Stimulated activated CD8-positive, alpha-beta memory T cell treated with anti-CD3 and anti-CD28 coated beads, Interleukin-15, amount 100 ng/mL, for 4 hours (primary cell): ENCODE measurements at regions not wholly inside any gene's neighbourhood (a gene's known extent, or its start where the extent isn't known, plus 50 kb on each side); places are given as distances from the start of the nearest gene placed in this dataset.
"Not testable (repeated sequence)": the region's sequence is repeated elsewhere in the genome, so short reads cannot be mapped to it uniquely, and the experiment has no call there.

Experiments
- DNase-seq, 2 donors: peaks; one replicate each; pipeline ENCODE4 v3.0.0-alpha.2; 2020; ENCODE audit warnings: low read depth in 2 of 2

GRCh38 chr1:29688471-29689365 lies 452.4 kb downstream of the PTPRU start:
- DNase-seq: no peak

DNA sequence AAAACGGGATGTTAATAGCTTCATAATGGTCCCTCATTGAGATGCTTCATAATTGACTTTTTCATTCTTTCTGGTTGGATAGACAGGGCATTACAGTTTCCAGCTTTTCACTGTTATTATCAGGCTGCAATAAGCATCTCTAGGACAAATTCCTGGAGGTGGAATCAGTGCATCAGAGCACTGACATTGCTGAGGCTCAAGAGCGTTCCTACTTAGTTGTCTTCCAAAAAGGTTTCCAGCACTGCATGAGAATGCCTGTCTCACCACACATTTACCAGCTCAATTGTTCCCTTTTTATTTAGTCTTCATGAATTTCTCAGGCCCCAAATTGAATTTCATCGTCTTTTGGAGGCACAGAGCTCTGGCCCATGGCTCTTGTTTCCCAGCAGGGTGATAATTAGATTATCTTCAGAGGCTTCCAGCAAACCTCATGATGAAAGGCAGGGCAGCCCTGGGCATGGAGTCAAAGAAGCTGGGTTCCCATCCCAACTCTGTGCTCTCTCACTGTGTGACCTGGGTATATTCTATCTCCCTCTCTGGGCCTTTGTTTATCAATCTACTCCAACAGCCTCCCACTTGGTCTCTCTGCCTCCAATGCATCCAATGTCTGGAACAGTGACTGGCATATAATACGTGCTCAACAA lies 451.4 kb downstream of the PTPRU start:
- DNase-seq: no peak

- DNase-seq: no peak
Measured at GRCh38 chr1:29687166-29687565, 450.8 kb downstream of the PTPRU start.

- DNase-seq: no peak
Measured at GRCh38 chr1:29686012-29686930, 449.9 kb downstream of the PTPRU start.

- DNase-seq: no peak
Measured at GRCh38 chr1:29685387-29685786, 449.1 kb downstream of the PTPRU start.

GRCh38 chr1:29684141-29684540 lies 447.8 kb downstream of the PTPRU start:
- DNase-seq: no peak

GRCh38 chr1:29683472-29683871 lies 447.1 kb downstream of the PTPRU start:
- DNase-seq: no peak

DNA sequence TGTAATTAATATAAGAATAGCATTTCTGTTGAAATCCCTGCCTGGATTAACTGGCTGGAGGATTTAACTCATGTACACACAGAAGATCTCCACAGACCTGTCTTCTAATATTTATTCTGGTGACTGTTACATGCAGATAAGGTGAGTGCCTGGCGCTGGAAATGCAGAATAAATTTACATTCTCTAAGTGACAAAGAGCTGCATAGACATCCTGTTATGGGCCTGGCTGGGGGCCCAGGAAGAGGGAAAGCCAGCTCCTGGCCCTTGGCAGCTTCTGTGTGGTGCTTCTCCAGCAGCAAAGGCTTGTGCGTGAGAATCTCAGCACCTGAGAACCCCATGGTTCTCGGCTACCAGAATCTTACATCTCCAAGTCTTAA lies 446.6 kb downstream of the PTPRU start:
- DNase-seq: no peak

DNA sequence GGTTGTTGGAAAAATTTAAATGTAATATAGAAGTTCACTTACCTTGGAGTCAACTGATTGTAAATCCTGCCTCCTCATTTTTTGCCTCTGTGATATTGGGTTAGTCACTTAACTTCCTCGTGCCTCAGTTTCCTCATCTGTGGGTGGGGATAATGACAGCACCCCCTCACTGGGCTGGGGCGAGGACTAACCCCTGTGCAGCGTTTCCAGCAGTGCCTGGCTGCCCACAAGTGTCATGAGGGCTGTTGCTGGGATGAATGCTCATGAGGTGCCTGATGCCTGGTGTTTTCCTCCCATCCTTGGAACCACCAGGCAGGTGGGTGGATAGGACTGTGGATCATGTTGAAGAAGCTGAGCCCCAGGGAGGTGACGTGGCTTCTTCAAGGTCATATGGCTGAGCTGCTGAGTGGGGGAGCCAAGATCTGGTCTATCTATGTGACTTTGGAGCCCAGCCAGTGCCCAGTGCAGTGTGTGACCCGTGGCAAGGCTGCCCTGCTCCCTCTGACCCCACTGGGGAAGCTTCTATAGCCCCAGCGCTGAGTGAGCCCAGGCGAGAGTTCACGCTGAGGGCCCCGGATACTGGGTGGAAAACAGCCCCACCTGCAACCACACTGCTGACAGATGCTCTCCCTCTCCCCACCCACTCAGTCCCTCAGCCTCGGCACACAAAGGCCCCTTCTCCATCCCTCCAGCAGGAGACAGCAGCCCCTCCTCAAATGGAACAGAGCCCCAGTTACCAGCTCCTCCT lies 446.0 kb downstream of the PTPRU start:
- DNase-seq: no peak

GRCh38 chr1:29681416-29681815 lies 445.1 kb downstream of the PTPRU start:
- not testable (repeated sequence) for DNase-seq

GRCh38 chr1:29679828-29680558 lies 443.7 kb downstream of the PTPRU start:
- DNase-seq: no peak

- no peak for DNase-seq
Measured at GRCh38 chr1:29679316-29679715, 443.0 kb downstream of the PTPRU start.

DNA sequence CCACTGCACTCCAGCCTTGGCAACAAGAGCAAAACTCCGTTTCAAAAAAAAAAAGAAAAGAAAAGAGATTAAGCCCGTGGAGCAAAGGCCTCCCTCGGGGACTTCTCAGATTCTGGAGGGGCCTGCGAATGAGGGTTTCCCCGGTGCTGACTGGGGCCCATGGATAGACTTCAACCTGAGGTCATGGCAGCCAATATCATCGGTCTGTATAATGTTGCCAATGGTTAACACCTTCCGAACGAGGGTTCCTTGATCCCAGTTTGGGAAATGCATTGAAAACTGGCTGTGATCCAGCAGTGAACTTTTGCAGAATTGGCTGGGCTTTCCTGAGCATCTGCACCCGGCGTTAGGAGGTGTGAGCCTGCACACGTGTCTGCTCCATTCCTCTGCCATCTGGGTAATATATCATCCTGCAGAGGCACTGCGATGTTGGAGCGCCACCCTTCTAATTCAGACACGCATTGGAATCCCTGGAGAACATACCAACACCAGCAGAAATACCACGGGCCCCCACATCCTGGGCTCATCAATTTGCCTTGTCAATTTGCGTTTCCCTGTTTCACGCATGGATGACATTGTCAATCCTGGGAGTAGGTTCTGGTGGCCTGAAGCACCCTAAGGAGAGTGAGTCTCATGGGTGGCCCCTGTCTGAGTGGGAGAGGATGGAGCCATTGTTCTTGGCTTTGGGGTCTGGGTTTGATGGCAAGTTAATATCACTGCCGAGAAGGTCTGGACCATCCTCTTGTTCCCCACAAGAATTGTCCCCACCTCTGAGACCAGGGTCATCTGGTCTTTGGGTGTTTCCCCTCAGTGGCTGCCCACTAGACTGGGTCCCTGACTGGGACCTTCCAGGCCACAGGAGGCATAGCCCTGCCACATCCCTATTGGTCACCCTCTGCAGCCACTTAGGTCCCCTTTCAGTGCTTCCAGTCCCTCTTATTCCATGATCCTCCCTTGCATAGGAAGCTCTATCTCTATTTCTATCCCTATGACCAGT lies 441.0 kb downstream of the PTPRU start:
- DNase-seq: no peak

DNA sequence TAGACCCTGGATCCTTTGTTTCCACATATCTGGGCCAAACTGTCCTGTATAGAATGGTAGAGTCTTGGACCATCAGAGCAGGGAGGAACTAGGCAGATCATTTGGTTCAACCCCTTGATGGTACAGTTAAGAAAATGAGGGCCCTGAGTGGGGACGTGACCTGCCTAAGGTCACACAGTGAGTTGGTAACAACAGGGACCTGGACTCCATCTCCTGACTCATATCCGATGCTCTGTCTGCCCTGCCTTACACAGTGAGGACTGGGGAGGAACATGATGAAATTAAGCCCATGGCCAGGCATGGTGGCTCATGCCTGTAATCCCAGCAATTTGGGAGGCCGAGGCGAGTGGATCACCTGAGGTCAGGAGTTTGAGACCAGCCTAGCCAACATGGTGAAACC lies 440.2 kb downstream of the PTPRU start:
- DNase-seq: no peak

DNA sequence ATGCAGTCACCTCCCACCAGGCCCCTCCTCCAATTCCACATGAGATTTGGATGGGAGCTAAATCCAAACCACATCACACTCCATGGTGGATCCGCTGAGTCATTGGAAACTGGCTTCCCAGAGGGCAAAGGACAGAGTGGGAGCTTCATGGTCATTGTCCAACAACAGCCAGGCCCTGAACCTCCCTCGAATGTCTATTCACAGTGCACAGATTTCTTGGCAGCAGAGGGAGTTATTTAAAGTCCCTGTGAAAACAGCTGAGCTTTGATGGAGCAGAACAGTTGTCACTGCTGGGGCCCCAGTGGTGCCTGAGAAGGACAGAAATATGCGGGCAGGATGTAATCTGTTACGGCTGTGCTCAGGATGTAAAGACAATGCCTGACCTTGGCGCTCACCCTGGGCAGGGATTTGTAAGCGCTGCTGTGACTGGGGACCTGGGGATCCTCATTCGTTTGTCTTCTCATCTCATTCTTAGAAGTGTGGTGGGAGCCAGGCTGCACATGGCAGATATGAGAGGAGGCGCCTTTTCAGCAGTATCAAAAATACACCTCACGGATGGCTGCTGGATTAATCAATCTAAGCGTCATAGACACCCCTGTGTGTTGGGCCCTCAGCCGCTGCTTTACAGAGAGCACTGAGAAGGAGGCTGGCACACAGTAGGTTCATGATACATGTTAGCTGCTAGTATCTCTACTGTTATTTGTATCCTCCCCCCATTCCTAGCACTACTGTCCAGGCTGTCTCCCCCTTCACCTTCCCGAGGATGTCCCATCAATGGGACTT lies 439.4 kb downstream of the PTPRU start:
- DNase-seq: no peak

DNA sequence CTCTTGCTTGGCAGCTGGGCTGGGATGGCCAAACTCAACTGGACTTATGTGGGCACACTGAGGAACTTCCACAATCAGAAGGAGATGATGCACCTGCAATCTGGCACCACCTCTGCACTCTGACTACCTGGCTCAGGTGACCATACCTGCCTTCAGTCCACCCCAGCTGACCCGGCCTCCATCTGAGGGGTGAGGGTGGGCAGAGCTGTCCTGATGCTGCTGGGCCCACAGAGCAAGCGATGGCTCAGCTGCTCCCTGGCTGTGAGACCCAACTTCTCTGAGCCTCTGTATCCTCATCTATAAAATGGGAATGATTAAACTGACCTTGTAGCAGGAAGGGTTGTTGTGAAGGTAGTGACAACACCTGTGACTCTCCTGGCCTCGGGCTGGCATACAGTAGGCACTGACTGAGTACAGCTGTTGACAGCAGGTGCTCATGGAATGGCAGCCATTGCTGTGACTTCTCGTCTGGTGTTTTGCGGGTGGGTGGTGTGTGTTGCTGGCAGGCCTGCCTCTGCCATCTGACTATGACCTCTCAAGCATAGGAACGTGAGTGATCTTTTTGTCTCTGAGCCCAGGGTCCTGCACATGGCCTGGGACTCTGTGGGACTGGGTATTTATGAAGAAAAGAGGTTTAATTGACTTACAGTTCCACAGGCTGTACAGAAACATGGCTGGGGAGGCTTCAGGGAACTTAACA lies 438.5 kb downstream of the PTPRU start:
- no peak for DNase-seq

DNA sequence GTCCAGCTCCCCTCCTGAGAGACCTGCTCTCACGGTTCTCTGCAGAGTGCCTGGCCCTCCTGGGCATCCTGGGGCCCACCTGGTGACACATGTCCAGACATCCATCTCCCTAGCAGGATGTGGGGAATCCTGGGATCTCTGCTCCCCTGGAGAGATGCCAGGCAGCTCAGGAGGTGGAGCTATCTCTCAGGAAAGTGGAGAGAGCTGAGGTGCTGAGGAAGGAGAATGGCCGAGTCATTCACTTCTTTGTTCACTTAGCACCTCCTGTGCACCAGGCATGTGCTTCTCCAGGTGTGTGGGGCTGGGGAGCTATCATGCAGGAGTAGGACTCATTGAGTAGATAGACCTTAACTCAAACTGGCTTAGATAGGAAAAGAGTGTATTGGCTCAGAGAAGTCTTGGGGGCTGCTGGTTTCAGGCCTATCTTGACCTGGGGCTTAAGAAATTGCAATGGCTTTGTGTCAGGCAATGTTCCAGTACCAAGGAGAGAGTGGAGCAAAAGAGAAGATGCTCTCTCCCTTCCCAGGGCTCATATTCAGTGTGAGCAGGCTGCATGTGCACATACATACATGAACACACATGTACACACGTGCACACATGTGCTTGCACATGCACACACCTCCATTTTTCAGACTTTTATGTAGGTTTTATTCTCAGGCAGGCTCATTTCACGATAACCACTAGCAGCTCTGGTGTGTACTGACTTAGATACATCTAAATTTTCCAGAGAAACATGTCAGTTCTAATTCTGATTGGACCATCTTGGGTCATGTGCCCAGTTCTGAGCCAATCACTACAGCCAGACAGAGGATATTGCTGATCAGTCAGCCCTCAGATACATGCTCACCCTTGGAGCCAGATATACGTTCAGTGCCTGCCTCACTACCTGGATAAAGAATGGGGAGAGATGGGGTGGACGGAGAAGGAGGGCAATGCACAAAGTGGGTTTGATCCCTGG lies 437.6 kb downstream of the PTPRU start:
- DNase-seq: no peak
